ENCODE measurements at regions not wholly inside any gene's neighbourhood (a gene's known extent, or its start where the extent isn't known, plus 50 kb on each side); places are given as distances from the start of the nearest gene placed in this dataset.

GRCh38 chr11:25925359-25925758, 406.6 kb upstream of the ANO3 start:
- H3K9me3 ChIP-seq (ENCODE audit: control insufficient read depth, insufficient read depth, low read depth, low read length) = no peaks in the 10 kb centered on the region
- no peak overlapping the region for H3K4me3 ChIP-seq (replicated peaks in 1 of 4; ENCODE audit: control extremely low read depth in 1 of 4, insufficient read depth in 1 of 4, low read depth in 3 of 4, low read length in 4 of 4)
- H2AFZ ChIP-seq (ENCODE audit: low read length) = no peak overlapping the region
- TF ChIP-seq CTCF (conservative IDR thresholded peaks at IDR 0.05 in 1 of 2, IDR thresholded peaks at IDR 0.05 in 1 of 2; ENCODE audit: low read depth in 1 of 2, low read length in 2 of 2) = no peak
- TF ChIP-seq EZH2 (IDR thresholded peaks at IDR 0.05; ENCODE audit: low read length, missing control alignments) = no peak
- no peaks in the 10 kb centered on the region for H3K27me3 ChIP-seq (ENCODE audit: control insufficient read depth, insufficient read depth, low read length)
- no peaks in the 10 kb centered on the region for H3K4me1 ChIP-seq (ENCODE audit: control insufficient read depth, extremely low read depth, insufficient read depth, low read length)
- no peak overlapping the region for H3K9ac ChIP-seq (ENCODE audit: insufficient read depth, low read length)
- DNase-seq (ENCODE audit: low read depth in 2 of 2) = no peak
- no peak overlapping the region for H3K4me2 ChIP-seq (ENCODE audit: extremely low read depth, insufficient read depth, low read length)
- H4K20me1 ChIP-seq (ENCODE audit: control insufficient read depth, extremely low read depth, insufficient read depth, low read length) = no peaks in the 10 kb centered on the region
- no peak overlapping the region for H3K27ac ChIP-seq (ENCODE audit: insufficient read depth, low read length)
- no peaks in the 10 kb centered on the region for H3K36me3 ChIP-seq (ENCODE audit: control insufficient read depth, insufficient read depth, low read length)
- no peaks in the 10 kb centered on the region for H3K79me2 ChIP-seq (ENCODE audit: control insufficient read depth, insufficient read depth, low read length)

- Histone ChIP-seq H3K36me3 (ENCODE audit: control insufficient read depth, insufficient read depth, low read length) (no peaks in the 10 kb centered on the region), H3K27me3 (ENCODE audit: control insufficient read depth, insufficient read depth, low read length) (no peaks in the 10 kb centered on the region), H3K79me2 (ENCODE audit: control insufficient read depth, insufficient read depth, low read length) (no peaks in the 10 kb centered on the region), H3K4me2 (ENCODE audit: extremely low read depth, insufficient read depth, low read length) (no peak overlapping the region), H3K4me1 (ENCODE audit: control insufficient read depth, extremely low read depth, insufficient read depth, low read length) (no peaks in the 10 kb centered on the region), H3K9ac (ENCODE audit: insufficient read depth, low read length) (no peak overlapping the region), H3K9me3 (ENCODE audit: control insufficient read depth, insufficient read depth, low read depth, low read length) (no peaks in the 10 kb centered on the region), H2AFZ (ENCODE audit: low read length) (no peak overlapping the region), H3K4me3 (replicated peaks in 1 of 4; ENCODE audit: control extremely low read depth in 1 of 4, insufficient read depth in 1 of 4, low read depth in 3 of 4, low read length in 4 of 4) (no peak overlapping the region), H4K20me1 (ENCODE audit: control insufficient read depth, extremely low read depth, insufficient read depth, low read length) (no peaks in the 10 kb centered on the region), H3K27ac (ENCODE audit: insufficient read depth, low read length) (no peak overlapping the region)
- no peak for TF ChIP-seq CTCF (conservative IDR thresholded peaks at IDR 0.05 in 1 of 2, IDR thresholded peaks at IDR 0.05 in 1 of 2; ENCODE audit: low read depth in 1 of 2, low read length in 2 of 2)
- DNase-seq (ENCODE audit: low read depth in 2 of 2) = peak in 1 of 2 donors; percentile 6
Measured at GRCh38 chr11:25927411-25927953, 404.4 kb upstream of the ANO3 start.

GRCh38 chr11:25928076-25928475, 403.9 kb upstream of the ANO3 start:
- Histone ChIP-seq H3K9me3 (ENCODE audit: control insufficient read depth, insufficient read depth, low read depth, low read length) (no peaks in the 10 kb centered on the region), H3K36me3 (ENCODE audit: control insufficient read depth, insufficient read depth, low read length) (no peaks in the 10 kb centered on the region), H3K79me2 (ENCODE audit: control insufficient read depth, insufficient read depth, low read length) (no peaks in the 10 kb centered on the region), H3K4me2 (ENCODE audit: extremely low read depth, insufficient read depth, low read length) (no peak overlapping the region), H3K4me1 (ENCODE audit: control insufficient read depth, extremely low read depth, insufficient read depth, low read length) (no peaks in the 10 kb centered on the region), H2AFZ (ENCODE audit: low read length) (no peak overlapping the region), H3K4me3 (replicated peaks in 1 of 4; ENCODE audit: control extremely low read depth in 1 of 4, insufficient read depth in 1 of 4, low read depth in 3 of 4, low read length in 4 of 4) (no peak overlapping the region), H3K9ac (ENCODE audit: insufficient read depth, low read length) (no peak overlapping the region), H3K27ac (ENCODE audit: insufficient read depth, low read length) (no peak overlapping the region), H3K27me3 (ENCODE audit: control insufficient read depth, insufficient read depth, low read length) (no peaks in the 10 kb centered on the region), H4K20me1 (ENCODE audit: control insufficient read depth, extremely low read depth, insufficient read depth, low read length) (no peaks in the 10 kb centered on the region)
- TF ChIP-seq CTCF (conservative IDR thresholded peaks at IDR 0.05 in 1 of 2, IDR thresholded peaks at IDR 0.05 in 1 of 2; ENCODE audit: low read depth in 1 of 2, low read length in 2 of 2) (no peak), EZH2 (IDR thresholded peaks at IDR 0.05; ENCODE audit: low read length, missing control alignments) (no peak)
- peak in 1 of 2 donors; percentile 65 for DNase-seq (ENCODE audit: low read depth in 2 of 2)

Measured in fibroblast of lung (primary cell).